ENCODE measurements at regions not wholly inside any gene's neighbourhood (a gene's known extent, or its start where the extent isn't known, plus 50 kb on each side); places are given as distances from the start of the nearest gene placed in this dataset.

DNA sequence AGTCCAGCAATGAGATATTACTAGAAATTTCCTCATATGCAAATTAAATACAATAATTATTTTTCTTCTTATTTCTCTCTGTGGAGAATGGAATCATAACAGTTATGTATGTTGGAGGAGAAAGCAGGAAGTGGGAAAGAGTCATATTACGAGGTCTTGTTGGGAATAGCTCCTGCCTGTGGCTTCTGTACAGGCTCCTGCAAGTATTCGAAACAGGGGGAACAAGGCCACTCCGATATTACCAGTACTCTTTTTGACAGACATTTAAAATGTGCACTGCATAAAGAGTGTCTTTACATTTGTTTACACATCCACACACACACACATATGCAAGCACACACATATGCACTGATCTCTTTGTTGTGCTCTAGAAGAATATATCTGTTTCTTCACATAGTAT is 812.0 kb upstream of the ZNF608 start:
- no peaks in the 10 kb centered on the region for H3K9me3 ChIP-seq (replicated peaks; ENCODE audit: control insufficient read depth, insufficient read depth, low read length)
- FAIRE-seq (no peak), DNase-seq (ENCODE audit: low read depth, low spot score) (peak; percentile 55)
- H3K4me1 ChIP-seq (ENCODE audit: control insufficient read depth, extremely low read depth, insufficient read depth, low read length) = peaks cover 17% of the 10 kb centered on the region
- H3K9me1 ChIP-seq (replicated peaks; ENCODE audit: control insufficient read depth, extremely low read depth, insufficient read depth, low read length) = no peaks in the 10 kb centered on the region
- H3K27me3 ChIP-seq (ENCODE audit: control insufficient read depth in 2 of 2, insufficient read depth in 2 of 2, low read length in 2 of 2) = no peaks in the 10 kb centered on the region
- peak overlapping the region; percentile 45 for H3K4me2 ChIP-seq (ENCODE audit: insufficient read depth, low read length)
- no peak overlapping the region for H2AFZ ChIP-seq (ENCODE audit: low read depth, low read length)
- no peak overlapping the region for H3K9ac ChIP-seq (replicated peaks; ENCODE audit: extremely low read depth, insufficient read depth, low read length)
- dilution Hi-C loops (cut with MboI; ENCODE audit: extremely low pct_ligation_motif_present, low sequenced_read_pairs) = no loop called here
- CTCF ChIA-PET = interaction anchor here (0.9 to 2.7 kb wide), 7 partner anchors 8 to 810 kb away, joined by 3 to 19 read pairs (median 4); no protein-coding TSS in a partner anchor
- H3K4me3 ChIP-seq (replicated peaks in 1 of 3; ENCODE audit: insufficient read depth in 1 of 3, low read depth in 1 of 3, low read length in 3 of 3) = no peak overlapping the region
- TF ChIP-seq POLR2AphosphoS5 (IDR thresholded peaks at IDR 0.05; ENCODE audit: insufficient read depth, low read depth, low read length) = no peak
- TF ChIP-seq FOS (IDR thresholded peaks at IDR 0.05; ENCODE audit: borderline replicate concordance, insufficient read depth, low read length) = no peak
- TF ChIP-seq POLR2A (IDR thresholded peaks at IDR 0.05; ENCODE audit: low read depth, low read length) = no peak
- H4K20me1 ChIP-seq (replicated peaks; ENCODE audit: control insufficient read depth, extremely low read depth, insufficient read depth, low read length) = no peaks in the 10 kb centered on the region
- no TSS peak for BruUV-seq (replicated peaks)
- intact Hi-C loops (cut with micrococcal nuclease) = loop anchor here (2.0 to 10.0 kb wide), 6 partner anchors 74 to 908 kb away; partner anchors contain the start of gene ZNF608
- no peaks in the 10 kb centered on the region for H3K36me3 ChIP-seq (ENCODE audit: control insufficient read depth in 2 of 2, extremely low read depth in 1 of 2, insufficient read depth in 2 of 2, low read length in 2 of 2)
- peak overlapping the region; percentile 51 for H3K27ac ChIP-seq (ENCODE audit: insufficient read depth, low read depth, low read length)
- POLR2A ChIA-PET = no interaction called here
- H3K79me2 ChIP-seq (ENCODE audit: control insufficient read depth, insufficient read depth, low read length) = no peaks in the 10 kb centered on the region

DNA sequence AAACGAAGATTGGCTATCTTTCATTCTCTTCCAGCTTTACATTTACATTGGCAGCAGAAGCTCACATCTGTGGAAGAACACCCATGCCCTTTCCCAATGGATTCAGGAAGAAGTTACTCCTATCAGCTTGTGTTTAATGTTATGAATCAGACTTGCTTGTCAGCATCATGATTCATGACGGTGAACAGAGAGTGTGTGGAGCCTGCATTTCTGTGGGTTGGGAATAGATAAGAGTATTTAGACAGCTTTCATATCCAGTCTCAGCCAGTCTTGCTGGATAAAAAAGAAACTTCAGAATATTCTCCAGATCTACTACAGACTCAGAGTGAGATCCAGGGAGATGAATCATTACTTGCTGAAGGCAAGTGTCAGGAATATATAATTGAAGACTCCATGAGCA is 812.9 kb upstream of the ZNF608 start:
- intact Hi-C loops (cut with micrococcal nuclease) = loop anchor here (1.0 to 10.0 kb wide), 7 partner anchors 9 to 908 kb away; partner anchors contain the start of gene ZNF608
- dilution Hi-C loops (cut with MboI; ENCODE audit: extremely low pct_ligation_motif_present, low sequenced_read_pairs) = no loop called here
- DNase-seq (ENCODE audit: low read depth, low spot score) (peak; percentile 99), FAIRE-seq (peak; percentile 89)
- no TSS peak for BruUV-seq (replicated peaks)
- H3K9me1 ChIP-seq (replicated peaks; ENCODE audit: control insufficient read depth, extremely low read depth, insufficient read depth, low read length) = no peaks in the 10 kb centered on the region
- peak overlapping the region in 1 of 3 experiments; percentile 13 for H3K4me3 ChIP-seq (replicated peaks in 1 of 3; ENCODE audit: insufficient read depth in 1 of 3, low read depth in 1 of 3, low read length in 3 of 3)
- no peaks in the 10 kb centered on the region for H3K36me3 ChIP-seq (ENCODE audit: control insufficient read depth in 2 of 2, extremely low read depth in 1 of 2, insufficient read depth in 2 of 2, low read length in 2 of 2)
- H3K9ac ChIP-seq (replicated peaks; ENCODE audit: extremely low read depth, insufficient read depth, low read length) = peak overlapping the region; percentile 0
- peaks cover 17% of the 10 kb centered on the region for H3K4me1 ChIP-seq (ENCODE audit: control insufficient read depth, extremely low read depth, insufficient read depth, low read length)
- CTCF ChIA-PET = interaction anchor here (0.9 to 2.7 kb wide), 8 partner anchors 9 to 811 kb away, joined by 3 to 19 read pairs (median 4); no protein-coding TSS in a partner anchor
- peak overlapping the region; percentile 45 for H3K4me2 ChIP-seq (ENCODE audit: insufficient read depth, low read length)
- peak overlapping the region; percentile 51 for H3K27ac ChIP-seq (ENCODE audit: insufficient read depth, low read depth, low read length)
- no peaks in the 10 kb centered on the region for H3K9me3 ChIP-seq (replicated peaks; ENCODE audit: control insufficient read depth, insufficient read depth, low read length)
- no peaks in the 10 kb centered on the region for H3K27me3 ChIP-seq (ENCODE audit: control insufficient read depth in 2 of 2, insufficient read depth in 2 of 2, low read length in 2 of 2)
- H3K79me2 ChIP-seq (ENCODE audit: control insufficient read depth, insufficient read depth, low read length) = no peaks in the 10 kb centered on the region
- H4K20me1 ChIP-seq (replicated peaks; ENCODE audit: control insufficient read depth, extremely low read depth, insufficient read depth, low read length) = no peaks in the 10 kb centered on the region
- TF ChIP-seq EZH2 (IDR thresholded peaks at IDR 0.05; ENCODE audit: borderline replicate concordance, low read depth, low read length, severe bottlenecking) (no peak), POLR2AphosphoS5 (IDR thresholded peaks at IDR 0.05; ENCODE audit: insufficient read depth, low read depth, low read length) (peak; percentile 93), MYC (IDR thresholded peaks at IDR 0.05; ENCODE audit: low read depth, low read length) (no peak), FOS (IDR thresholded peaks at IDR 0.05; ENCODE audit: borderline replicate concordance, insufficient read depth, low read length) (peak; percentile 98), GATA2 (IDR thresholded peaks at IDR 0.05; ENCODE audit: insufficient read depth, insufficient read length, low read depth, low read length) (peak; percentile 97), JUN (IDR thresholded peaks at IDR 0.05; ENCODE audit: borderline replicate concordance, insufficient read depth, insufficient read length, low read depth) (peak; percentile 80), POLR2A (IDR thresholded peaks at IDR 0.05; ENCODE audit: low read depth, low read length) (peak; percentile 74)
- TF ChIP-seq, protein P1, sequence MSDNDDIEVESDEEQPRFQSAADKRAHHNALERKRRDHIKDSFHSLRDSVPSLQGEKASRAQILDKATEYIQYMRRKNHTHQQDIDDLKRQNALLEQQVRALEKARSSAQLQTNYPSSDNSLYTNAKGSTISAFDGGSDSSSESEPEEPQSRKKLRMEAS (IDR thresholded peaks at IDR 0.05; ENCODE audit: insufficient read depth, insufficient read length) = no peak
- TF ChIP-seq, protein P2, sequence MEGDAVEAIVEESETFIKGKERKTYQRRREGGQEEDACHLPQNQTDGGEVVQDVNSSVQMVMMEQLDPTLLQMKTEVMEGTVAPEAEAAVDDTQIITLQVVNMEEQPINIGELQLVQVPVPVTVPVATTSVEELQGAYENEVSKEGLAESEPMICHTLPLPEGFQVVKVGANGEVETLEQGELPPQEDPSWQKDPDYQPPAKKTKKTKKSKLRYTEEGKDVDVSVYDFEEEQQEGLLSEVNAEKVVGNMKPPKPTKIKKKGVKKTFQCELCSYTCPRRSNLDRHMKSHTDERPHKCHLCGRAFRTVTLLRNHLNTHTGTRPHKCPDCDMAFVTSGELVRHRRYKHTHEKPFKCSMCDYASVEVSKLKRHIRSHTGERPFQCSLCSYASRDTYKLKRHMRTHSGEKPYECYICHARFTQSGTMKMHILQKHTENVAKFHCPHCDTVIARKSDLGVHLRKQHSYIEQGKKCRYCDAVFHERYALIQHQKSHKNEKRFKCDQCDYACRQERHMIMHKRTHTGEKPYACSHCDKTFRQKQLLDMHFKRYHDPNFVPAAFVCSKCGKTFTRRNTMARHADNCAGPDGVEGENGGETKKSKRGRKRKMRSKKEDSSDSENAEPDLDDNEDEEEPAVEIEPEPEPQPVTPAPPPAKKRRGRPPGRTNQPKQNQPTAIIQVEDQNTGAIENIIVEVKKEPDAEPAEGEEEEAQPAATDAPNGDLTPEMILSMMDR (IDR thresholded peaks at IDR 0.05; ENCODE audit: extremely low read depth in 1 of 2, insufficient read depth in 1 of 2, low read depth in 1 of 2, low read length in 2 of 2) = no peak
- no peak overlapping the region for H2AFZ ChIP-seq (ENCODE audit: low read depth, low read length)
- POLR2A ChIA-PET = interaction anchor here (0.6 kb wide), 1 partner anchor 835 kb away, joined by 3 read pairs; no protein-coding TSS in a partner anchor

Measured in endothelial cell of umbilical vein (primary cell).